ENCODE measurements at regions not wholly inside any gene's neighbourhood (a gene's known extent, or its start where the extent isn't known, plus 50 kb on each side); places are given as distances from the start of the nearest gene placed in this dataset.

DNA sequence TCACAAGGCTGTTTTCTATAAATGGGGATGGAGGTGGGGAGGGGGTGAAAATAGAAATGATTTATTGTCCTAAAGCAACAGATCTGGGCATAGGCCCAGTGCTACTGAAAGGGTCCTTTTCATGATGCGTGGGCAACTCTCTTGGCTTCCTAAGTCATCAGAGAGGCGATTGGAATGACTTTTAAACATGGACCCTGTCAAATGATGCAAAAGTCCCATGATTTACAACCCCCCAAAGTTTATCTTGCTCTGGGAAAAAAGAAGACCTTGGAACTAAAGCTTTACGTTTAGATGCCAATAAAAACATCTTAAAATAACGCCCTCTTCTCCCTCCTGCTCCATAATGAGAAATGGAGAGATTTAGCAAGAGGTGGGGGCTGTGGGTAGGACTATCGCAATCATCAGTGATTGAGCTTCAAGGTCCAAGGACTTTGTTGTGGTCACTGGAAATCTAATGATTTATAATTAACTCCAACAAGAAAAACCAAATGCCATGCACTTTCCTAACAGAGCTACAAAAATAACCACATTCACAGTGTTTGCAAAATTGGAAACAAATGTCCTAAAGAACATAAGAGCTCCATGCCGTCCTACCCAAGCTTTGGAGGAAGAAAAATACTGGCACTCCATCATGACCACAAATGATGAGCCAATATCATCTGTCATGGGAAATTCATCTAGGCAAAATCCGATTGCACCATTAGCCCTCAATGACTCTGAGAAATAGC is 167.5 kb upstream of the CLINT1 start:
- Histone ChIP-seq H3K27me3 (replicated peaks; ENCODE audit: control insufficient read depth, insufficient read depth, low read length, poor library complexity, severe bottlenecking) (no peaks in the 10 kb centered on the region), H3K9me3 (ENCODE audit: control insufficient read depth, low read length) (no peaks in the 10 kb centered on the region), H3K4me1 (ENCODE audit: control insufficient read depth, insufficient read depth, low read length, poor library complexity, severe bottlenecking) (no peaks in the 10 kb centered on the region), H3K36me3 (ENCODE audit: control insufficient read depth, insufficient read depth, low read length) (no peaks in the 10 kb centered on the region), H3K4me3 (ENCODE audit: insufficient read depth, low read depth, low read length, poor library complexity, severe bottlenecking) (no peak overlapping the region), H3K27ac (ENCODE audit: insufficient read depth, low read length, poor library complexity, severe bottlenecking) (no peak overlapping the region)
- no peak for DNase-seq

GRCh38 chr5:158023266-158023665 is 164.3 kb upstream of the CLINT1 start:
- H3K36me3 ChIP-seq (ENCODE audit: control insufficient read depth, insufficient read depth, low read length), result no peaks in the 10 kb centered on the region
- DNase-seq, result no peak
- no peaks in the 10 kb centered on the region for H3K4me1 ChIP-seq (ENCODE audit: control insufficient read depth, insufficient read depth, low read length, poor library complexity, severe bottlenecking)
- no peak overlapping the region for H3K27ac ChIP-seq (ENCODE audit: insufficient read depth, low read length, poor library complexity, severe bottlenecking)
- no peaks in the 10 kb centered on the region for H3K27me3 ChIP-seq (replicated peaks; ENCODE audit: control insufficient read depth, insufficient read depth, low read length, poor library complexity, severe bottlenecking)
- no peak overlapping the region for H3K4me3 ChIP-seq (ENCODE audit: insufficient read depth, low read depth, low read length, poor library complexity, severe bottlenecking)
- no peaks in the 10 kb centered on the region for H3K9me3 ChIP-seq (ENCODE audit: control insufficient read depth, low read length)

- Histone ChIP-seq H3K4me3 (ENCODE audit: insufficient read depth, low read depth, low read length, poor library complexity, severe bottlenecking) (no peak overlapping the region), H3K36me3 (ENCODE audit: control insufficient read depth, insufficient read depth, low read length) (no peaks in the 10 kb centered on the region), H3K4me1 (ENCODE audit: control insufficient read depth, insufficient read depth, low read length, poor library complexity, severe bottlenecking) (no peaks in the 10 kb centered on the region), H3K27me3 (replicated peaks; ENCODE audit: control insufficient read depth, insufficient read depth, low read length, poor library complexity, severe bottlenecking) (no peaks in the 10 kb centered on the region), H3K27ac (ENCODE audit: insufficient read depth, low read length, poor library complexity, severe bottlenecking) (no peak overlapping the region), H3K9me3 (ENCODE audit: control insufficient read depth, low read length) (no peaks in the 10 kb centered on the region)
- no peak for DNase-seq
These were observed 163.9 kb upstream of the CLINT1 start for GRCh38 chr5:158022837-158023236.

GRCh38 chr5:158022393-158022792 is 163.4 kb upstream of the CLINT1 start:
- Histone ChIP-seq H3K27me3 (replicated peaks; ENCODE audit: control insufficient read depth, insufficient read depth, low read length, poor library complexity, severe bottlenecking) (no peaks in the 10 kb centered on the region), H3K4me3 (ENCODE audit: insufficient read depth, low read depth, low read length, poor library complexity, severe bottlenecking) (no peak overlapping the region), H3K27ac (ENCODE audit: insufficient read depth, low read length, poor library complexity, severe bottlenecking) (no peak overlapping the region), H3K36me3 (ENCODE audit: control insufficient read depth, insufficient read depth, low read length) (no peaks in the 10 kb centered on the region), H3K4me1 (ENCODE audit: control insufficient read depth, insufficient read depth, low read length, poor library complexity, severe bottlenecking) (no peaks in the 10 kb centered on the region), H3K9me3 (ENCODE audit: control insufficient read depth, low read length) (no peaks in the 10 kb centered on the region)
- no peak for DNase-seq

GRCh38 chr5:158020555-158021418 is 161.8 kb upstream of the CLINT1 start:
- no peak for DNase-seq
- Histone ChIP-seq H3K4me3 (ENCODE audit: insufficient read depth, low read depth, low read length, poor library complexity, severe bottlenecking) (no peak overlapping the region), H3K27me3 (replicated peaks; ENCODE audit: control insufficient read depth, insufficient read depth, low read length, poor library complexity, severe bottlenecking) (no peaks in the 10 kb centered on the region), H3K36me3 (ENCODE audit: control insufficient read depth, insufficient read depth, low read length) (no peaks in the 10 kb centered on the region), H3K27ac (ENCODE audit: insufficient read depth, low read length, poor library complexity, severe bottlenecking) (no peak overlapping the region), H3K4me1 (ENCODE audit: control insufficient read depth, insufficient read depth, low read length, poor library complexity, severe bottlenecking) (no peaks in the 10 kb centered on the region), H3K9me3 (ENCODE audit: control insufficient read depth, low read length) (no peaks in the 10 kb centered on the region)

GRCh38 chr5:158017469-158017868 is 158.5 kb upstream of the CLINT1 start:
- H3K4me1 ChIP-seq (ENCODE audit: control insufficient read depth, insufficient read depth, low read length, poor library complexity, severe bottlenecking), result no peaks in the 10 kb centered on the region
- no peaks in the 10 kb centered on the region for H3K36me3 ChIP-seq (ENCODE audit: control insufficient read depth, insufficient read depth, low read length)
- H3K4me3 ChIP-seq (ENCODE audit: insufficient read depth, low read depth, low read length, poor library complexity, severe bottlenecking), result no peak overlapping the region
- H3K27ac ChIP-seq (ENCODE audit: insufficient read depth, low read length, poor library complexity, severe bottlenecking), result no peak overlapping the region
- no peaks in the 10 kb centered on the region for H3K9me3 ChIP-seq (ENCODE audit: control insufficient read depth, low read length)
- H3K27me3 ChIP-seq (replicated peaks; ENCODE audit: control insufficient read depth, insufficient read depth, low read length, poor library complexity, severe bottlenecking), result no peaks in the 10 kb centered on the region
- no peak for DNase-seq

GRCh38 chr5:158014372-158014771 is 155.4 kb upstream of the CLINT1 start:
- Histone ChIP-seq H3K27ac (ENCODE audit: insufficient read depth, low read length, poor library complexity, severe bottlenecking) (no peak overlapping the region), H3K4me1 (ENCODE audit: control insufficient read depth, insufficient read depth, low read length, poor library complexity, severe bottlenecking) (no peaks in the 10 kb centered on the region), H3K4me3 (ENCODE audit: insufficient read depth, low read depth, low read length, poor library complexity, severe bottlenecking) (no peak overlapping the region), H3K27me3 (replicated peaks; ENCODE audit: control insufficient read depth, insufficient read depth, low read length, poor library complexity, severe bottlenecking) (no peaks in the 10 kb centered on the region), H3K9me3 (ENCODE audit: control insufficient read depth, low read length) (no peaks in the 10 kb centered on the region), H3K36me3 (ENCODE audit: control insufficient read depth, insufficient read depth, low read length) (no peaks in the 10 kb centered on the region)
- no peak for DNase-seq

- Histone ChIP-seq H3K4me1 (ENCODE audit: control insufficient read depth, insufficient read depth, low read length, poor library complexity, severe bottlenecking) (no peaks in the 10 kb centered on the region), H3K27me3 (replicated peaks; ENCODE audit: control insufficient read depth, insufficient read depth, low read length, poor library complexity, severe bottlenecking) (no peaks in the 10 kb centered on the region), H3K9me3 (ENCODE audit: control insufficient read depth, low read length) (no peaks in the 10 kb centered on the region), H3K27ac (ENCODE audit: insufficient read depth, low read length, poor library complexity, severe bottlenecking) (no peak overlapping the region), H3K4me3 (ENCODE audit: insufficient read depth, low read depth, low read length, poor library complexity, severe bottlenecking) (no peak overlapping the region), H3K36me3 (ENCODE audit: control insufficient read depth, insufficient read depth, low read length) (no peaks in the 10 kb centered on the region)
- no peak for DNase-seq
These were observed 155.0 kb upstream of the CLINT1 start for GRCh38 chr5:158013939-158014338.

GRCh38 chr5:158013303-158013702 is 154.4 kb upstream of the CLINT1 start:
- Histone ChIP-seq H3K27ac (ENCODE audit: insufficient read depth, low read length, poor library complexity, severe bottlenecking) (no peak overlapping the region), H3K4me1 (ENCODE audit: control insufficient read depth, insufficient read depth, low read length, poor library complexity, severe bottlenecking) (no peaks in the 10 kb centered on the region), H3K9me3 (ENCODE audit: control insufficient read depth, low read length) (no peaks in the 10 kb centered on the region), H3K27me3 (replicated peaks; ENCODE audit: control insufficient read depth, insufficient read depth, low read length, poor library complexity, severe bottlenecking) (no peaks in the 10 kb centered on the region), H3K36me3 (ENCODE audit: control insufficient read depth, insufficient read depth, low read length) (no peaks in the 10 kb centered on the region), H3K4me3 (ENCODE audit: insufficient read depth, low read depth, low read length, poor library complexity, severe bottlenecking) (no peak overlapping the region)
- no peak for DNase-seq

DNA sequence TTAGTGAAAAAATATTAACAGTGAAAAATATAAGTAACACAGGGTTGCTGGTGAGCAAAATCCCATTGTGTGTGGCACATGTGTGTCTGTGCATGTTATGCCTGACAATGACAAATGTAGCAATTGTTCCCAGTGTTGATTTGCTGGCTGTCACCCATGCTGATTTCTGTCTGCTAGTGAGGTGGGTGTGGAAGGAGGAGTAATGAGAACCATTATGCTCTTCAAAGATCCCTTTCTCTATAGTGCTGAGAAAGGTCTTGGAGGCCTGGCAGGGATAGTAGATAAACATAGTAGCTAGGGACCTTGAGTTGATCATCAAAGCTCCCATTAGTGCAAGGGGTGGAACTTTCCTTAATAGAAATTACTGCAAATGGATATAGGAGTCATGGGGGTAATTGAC is 152.5 kb upstream of the CLINT1 start:
- no peaks in the 10 kb centered on the region for H3K9me3 ChIP-seq (ENCODE audit: control insufficient read depth, low read length)
- no peaks in the 10 kb centered on the region for H3K36me3 ChIP-seq (ENCODE audit: control insufficient read depth, insufficient read depth, low read length)
- no peak for DNase-seq
- no peaks in the 10 kb centered on the region for H3K4me1 ChIP-seq (ENCODE audit: control insufficient read depth, insufficient read depth, low read length, poor library complexity, severe bottlenecking)
- no peaks in the 10 kb centered on the region for H3K27me3 ChIP-seq (replicated peaks; ENCODE audit: control insufficient read depth, insufficient read depth, low read length, poor library complexity, severe bottlenecking)
- no peak overlapping the region for H3K27ac ChIP-seq (ENCODE audit: insufficient read depth, low read length, poor library complexity, severe bottlenecking)
- H3K4me3 ChIP-seq (ENCODE audit: insufficient read depth, low read depth, low read length, poor library complexity, severe bottlenecking), result no peak overlapping the region

Data from effector memory CD4-positive, alpha-beta T cell (primary cell).